Urothelium cell line (cell line): ENCODE measurements at regions not wholly inside any gene's neighbourhood (a gene's known extent, or its start where the extent isn't known, plus 50 kb on each side); places are given as distances from the start of the nearest gene placed in this dataset.
A peak's percentile ranks its signal among the peaks of the same experiment; 100 is the strongest.
"Not testable (repeated sequence)": the region's sequence is repeated elsewhere in the genome, so short reads cannot be mapped to it uniquely, and the experiment has no call there.

Experiments
- DNase-seq: peaks from one replicate; pipeline ENCODE4 v3.0.0; 2011; ENCODE audit warnings: low spot score, mixed read lengths
- FAIRE-seq: peaks from 2 replicates; lab custom pipeline; 2011; peaks lifted over from hg19 to GRCh38; lab: Jason Lieb, UNC

- FAIRE-seq, DNase-seq: not testable (repeated sequence)
These were observed 122.0 kb upstream of the ZCCHC13 start for GRCh38 chrX:74181976-74182375.

GRCh38 chrX:74180716-74181115 is 123.3 kb upstream of the ZCCHC13 start:
- FAIRE-seq (no peak), DNase-seq (no peak)

GRCh38 chrX:74179990-74180389 is 124.0 kb upstream of the ZCCHC13 start:
- no peak for DNase-seq
- no peak for FAIRE-seq

- no peak for FAIRE-seq
These were observed 124.5 kb upstream of the ZCCHC13 start for GRCh38 chrX:74179499-74179898.

GRCh38 chrX:74179071-74179470 is 124.9 kb upstream of the ZCCHC13 start:
- DNase-seq (no peak), FAIRE-seq (no peak)

More at GRCh38 chrX:74179499-74179898, 124.5 kb upstream of the ZCCHC13 start:
- no peak for DNase-seq

- FAIRE-seq: no peak
- DNase-seq: no peak
These were observed 125.4 kb upstream of the ZCCHC13 start for GRCh38 chrX:74178536-74178935.

- FAIRE-seq: no peak
These were observed 132.5 kb upstream of the ZCCHC13 start for GRCh38 chrX:74171465-74171864.

GRCh38 chrX:74162199-74162598 is 141.8 kb upstream of the ZCCHC13 start:
- FAIRE-seq (no peak), DNase-seq (no peak)

More at GRCh38 chrX:74171465-74171864, 132.5 kb upstream of the ZCCHC13 start:
- DNase-seq: no peak

- no peak for DNase-seq
- no peak for FAIRE-seq
These were observed 143.2 kb upstream of the ZCCHC13 start for GRCh38 chrX:74160816-74161215.

GRCh38 chrX:74160358-74160757 is 143.6 kb upstream of the ZCCHC13 start:
- DNase-seq (no peak), FAIRE-seq (no peak)

GRCh38 chrX:74147439-74147838 is 156.5 kb upstream of the ZCCHC13 start:
- DNase-seq (no peak), FAIRE-seq (no peak)

GRCh38 chrX:74138943-74139342 is 165.0 kb upstream of the ZCCHC13 start:
- DNase-seq (no peak), FAIRE-seq (no peak)

GRCh38 chrX:74133156-74133796 is 170.7 kb upstream of the ZCCHC13 start:
- DNase-seq (peak; percentile 47), FAIRE-seq (no peak)

GRCh38 chrX:74132280-74132679 is 171.7 kb upstream of the ZCCHC13 start:
- DNase-seq: no peak
- no peak for FAIRE-seq

- FAIRE-seq: no peak
- peak; percentile 40 for DNase-seq
These were observed 184.7 kb upstream of the ZCCHC13 start for GRCh38 chrX:74119016-74119910.

- no peak for DNase-seq
- no peak for FAIRE-seq
These were observed 185.7 kb upstream of the ZCCHC13 start for GRCh38 chrX:74117962-74118902.

GRCh38 chrX:74111245-74111644 is 192.7 kb upstream of the ZCCHC13 start:
- DNase-seq: no peak
- FAIRE-seq: no peak

GRCh38 chrX:74107666-74108065 is 196.3 kb upstream of the ZCCHC13 start:
- DNase-seq: no peak
- no peak for FAIRE-seq

- no peak for DNase-seq
- FAIRE-seq: no peak
These were observed 199.5 kb upstream of the ZCCHC13 start for GRCh38 chrX:74104356-74105015.

GRCh38 chrX:74098407-74098806 is 205.6 kb upstream of the ZCCHC13 start:
- not testable (repeated sequence) for FAIRE-seq, DNase-seq
